HL-60 (cell line): ENCODE measurements at regions not wholly inside any gene's neighbourhood (a gene's known extent, or its start where the extent isn't known, plus 50 kb on each side); places are given as distances from the start of the nearest gene placed in this dataset.

Experiments
- GABPA ChIP-seq: IDR thresholded peaks from 2 replicates; pipeline ENCODE4 v1.6.1; 2012; ENCODE audit warnings: low read depth
- POLR2AphosphoS5 ChIP-seq: IDR thresholded peaks from 2 replicates; pipeline ENCODE4 v1.6.1; 2012; ENCODE audit warnings: low read depth
- REST ChIP-seq: IDR thresholded peaks from 2 replicates; pipeline ENCODE4 v1.6.1; 2012; ENCODE audit warnings: low read depth; ENCODE audit not compliant: insufficient replicate concordance
- TF ChIP-seq, protein P1 (sequence below): IDR thresholded peaks from one replicate; pipeline ENCODE4 v1.5.1; 2011; ENCODE audit warnings: low read length, control low read depth, inconsistent platforms; ENCODE audit not compliant: insufficient read depth

DNA sequence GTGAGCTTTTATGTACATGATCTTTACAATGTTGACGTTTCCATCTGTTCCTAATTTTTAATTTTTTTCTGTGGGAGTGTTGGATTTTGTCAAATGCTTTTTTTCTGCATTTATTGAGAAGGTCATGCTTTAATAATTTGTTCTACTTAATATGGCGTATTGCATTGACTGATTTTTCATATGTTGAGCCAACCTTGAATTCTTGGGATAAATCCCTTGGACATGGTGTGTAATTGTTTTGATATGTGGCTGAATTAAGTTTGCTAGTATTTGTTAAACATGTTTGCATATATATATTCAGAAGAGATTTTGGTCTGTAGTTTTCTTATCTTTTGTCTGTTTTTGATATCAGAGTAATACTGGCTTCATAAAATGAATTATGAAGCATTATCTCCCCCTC is 256.7 kb downstream of the EDEM1 start:
- TF ChIP-seq POLR2AphosphoS5 (no peak), REST (no peak), GABPA (no peak)
- TF ChIP-seq, protein P1, sequence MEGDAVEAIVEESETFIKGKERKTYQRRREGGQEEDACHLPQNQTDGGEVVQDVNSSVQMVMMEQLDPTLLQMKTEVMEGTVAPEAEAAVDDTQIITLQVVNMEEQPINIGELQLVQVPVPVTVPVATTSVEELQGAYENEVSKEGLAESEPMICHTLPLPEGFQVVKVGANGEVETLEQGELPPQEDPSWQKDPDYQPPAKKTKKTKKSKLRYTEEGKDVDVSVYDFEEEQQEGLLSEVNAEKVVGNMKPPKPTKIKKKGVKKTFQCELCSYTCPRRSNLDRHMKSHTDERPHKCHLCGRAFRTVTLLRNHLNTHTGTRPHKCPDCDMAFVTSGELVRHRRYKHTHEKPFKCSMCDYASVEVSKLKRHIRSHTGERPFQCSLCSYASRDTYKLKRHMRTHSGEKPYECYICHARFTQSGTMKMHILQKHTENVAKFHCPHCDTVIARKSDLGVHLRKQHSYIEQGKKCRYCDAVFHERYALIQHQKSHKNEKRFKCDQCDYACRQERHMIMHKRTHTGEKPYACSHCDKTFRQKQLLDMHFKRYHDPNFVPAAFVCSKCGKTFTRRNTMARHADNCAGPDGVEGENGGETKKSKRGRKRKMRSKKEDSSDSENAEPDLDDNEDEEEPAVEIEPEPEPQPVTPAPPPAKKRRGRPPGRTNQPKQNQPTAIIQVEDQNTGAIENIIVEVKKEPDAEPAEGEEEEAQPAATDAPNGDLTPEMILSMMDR = no peak
